NCI-H146 treated with DMSO at 0.1 percent for 48 hours (cell line): ENCODE measurements at regions not wholly inside any gene's neighbourhood (a gene's known extent, or its start where the extent isn't known, plus 50 kb on each side); places are given as distances from the start of the nearest gene placed in this dataset.

Experiments
- DNase-seq: peaks from one replicate; lab custom pipeline; 2025; ENCODE audit not compliant: unreplicated experiment; lab: John Stamatoyannopoulos, UW

DNA sequence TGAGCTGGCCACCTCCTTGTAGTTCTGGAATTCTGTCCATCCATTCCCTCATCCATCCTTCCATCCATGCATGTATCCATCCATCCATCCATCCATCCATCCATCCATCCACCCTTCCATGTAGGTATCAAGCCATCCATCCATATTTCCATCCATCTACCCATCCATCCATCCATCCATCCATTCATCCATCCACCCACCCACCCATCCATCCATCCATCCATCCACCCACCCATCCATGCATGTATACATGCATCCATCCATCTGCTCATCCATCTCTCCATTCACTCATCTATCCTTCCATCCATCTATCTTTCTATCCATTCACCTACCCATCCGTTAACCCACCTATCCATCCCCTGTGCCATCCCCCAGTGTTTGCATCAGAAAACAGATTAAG is 153.6 kb upstream of the STX18 start:
- DNase-seq: no peak

- no peak for DNase-seq
Observed at GRCh38 chr4:4694827-4695226, 153.0 kb upstream of the STX18 start.

DNA sequence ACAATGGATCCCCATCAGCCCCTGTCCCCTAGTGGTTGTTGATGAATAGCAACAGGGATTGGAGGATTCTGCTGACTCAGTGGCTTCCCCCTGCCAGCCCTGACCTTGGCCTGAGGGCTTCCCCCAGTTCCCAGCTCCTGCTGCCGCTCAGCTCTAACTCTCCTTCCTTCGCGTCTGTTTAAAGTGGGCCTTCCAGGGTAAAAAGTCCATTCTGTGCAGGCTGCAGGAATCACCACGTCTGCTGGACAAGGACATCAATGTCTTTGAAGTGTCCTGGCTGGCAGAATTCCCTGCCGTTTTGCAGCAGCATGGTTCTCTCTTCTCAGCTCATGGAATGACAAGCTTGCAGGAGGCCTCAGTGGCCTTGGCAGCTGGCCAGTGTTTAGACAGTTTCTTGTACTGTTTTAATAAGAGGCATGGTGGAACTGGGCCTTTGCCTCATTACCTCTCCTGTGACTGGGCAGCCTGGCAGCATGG is 152.5 kb upstream of the STX18 start:
- no peak for DNase-seq

DNA sequence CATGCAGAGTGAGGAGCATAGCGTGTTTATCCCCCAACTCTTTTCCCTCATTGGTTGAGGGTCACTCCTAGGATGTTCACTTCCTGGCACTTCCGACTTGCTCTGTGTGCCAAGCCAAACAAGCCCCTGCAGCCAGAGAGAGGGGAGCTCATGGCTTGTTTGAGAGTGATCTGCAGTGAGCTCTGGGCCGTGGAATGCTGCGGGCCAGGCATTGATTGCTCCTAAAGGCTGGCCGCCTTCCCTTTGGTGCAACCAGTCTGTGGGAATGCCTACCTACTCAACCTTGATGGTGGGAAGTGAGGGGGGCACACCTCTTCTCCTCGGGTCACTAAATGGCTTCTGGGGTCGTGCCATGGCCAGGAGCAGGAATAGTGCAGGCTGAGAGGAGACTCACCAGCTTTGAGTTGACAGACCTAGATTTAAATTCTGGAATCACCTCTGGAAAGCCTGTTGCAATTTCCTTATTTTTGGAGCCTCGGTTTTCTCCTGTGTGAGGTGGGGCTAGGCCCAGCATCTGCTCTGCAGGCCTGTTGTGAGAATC is 152.0 kb upstream of the STX18 start:
- no peak for DNase-seq

DNA sequence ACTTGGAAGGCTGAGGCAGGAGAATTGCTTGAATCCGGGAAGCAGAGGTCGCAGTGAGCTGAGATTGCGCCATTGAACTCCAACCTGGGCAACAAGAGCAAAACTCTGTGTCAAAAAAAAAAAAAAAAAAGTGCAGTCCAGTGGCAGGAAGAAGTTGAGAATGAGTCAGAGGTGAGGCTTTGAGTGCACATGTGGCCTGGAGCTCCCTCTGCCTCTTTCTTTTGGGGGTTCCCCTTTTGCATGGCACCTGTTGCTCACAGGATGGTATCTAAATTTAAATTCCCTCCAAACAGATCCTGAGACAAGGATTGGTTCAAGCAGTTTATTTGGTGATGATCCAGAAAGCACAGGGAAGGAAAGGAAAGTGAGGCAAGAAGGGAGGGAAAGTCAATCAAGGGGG is 151.4 kb upstream of the STX18 start:
- DNase-seq: no peak

DNA sequence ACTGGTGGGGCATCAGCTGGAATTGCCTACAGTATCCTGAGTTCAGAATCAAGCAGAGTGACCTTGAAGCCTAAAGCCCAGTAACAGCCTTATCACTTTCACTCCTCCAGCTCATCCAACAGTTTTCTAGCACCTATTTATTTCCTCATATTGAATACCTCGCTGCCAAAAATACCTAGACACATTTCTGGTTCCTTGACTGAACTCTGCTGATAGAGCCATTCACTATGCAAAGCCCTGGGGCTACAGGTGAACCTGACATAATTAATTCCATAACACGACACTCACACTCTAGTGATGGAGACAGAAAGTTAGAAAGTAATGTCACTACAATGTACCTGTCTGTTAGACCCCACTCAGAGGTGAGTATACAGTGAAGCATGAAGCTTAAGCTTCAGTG is 149.0 kb upstream of the STX18 start:
- no peak for DNase-seq

GRCh38 chr4:4689694-4690440 is 148.0 kb upstream of the STX18 start:
- DNase-seq: no peak

GRCh38 chr4:4687935-4688727 is 146.3 kb upstream of the STX18 start:
- DNase-seq: no peak

GRCh38 chr4:4687100-4687499 is 145.3 kb upstream of the STX18 start:
- DNase-seq: no peak

GRCh38 chr4:4685810-4686795 is 144.3 kb upstream of the STX18 start:
- no peak for DNase-seq

DNA sequence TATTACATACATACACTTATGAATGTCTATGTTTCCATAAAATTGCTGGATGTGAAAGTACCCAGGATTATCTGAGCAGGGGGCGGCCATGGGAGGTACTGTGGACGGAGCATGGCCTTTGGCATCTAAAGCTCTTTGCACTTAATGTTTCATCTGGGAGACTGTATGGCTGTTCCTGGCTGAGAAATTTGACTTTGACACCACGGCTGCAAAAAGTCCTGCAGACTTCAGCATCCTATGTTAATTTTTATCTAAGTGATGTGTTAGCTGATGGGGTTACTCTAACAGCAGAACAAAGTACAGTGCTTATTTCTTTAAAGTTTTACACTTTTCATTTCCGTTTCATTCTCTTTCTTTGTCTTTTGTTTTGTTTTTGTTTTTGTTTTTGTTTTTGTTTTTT is 139.8 kb upstream of the STX18 start:
- no peak for DNase-seq

GRCh38 chr4:4680758-4681157 is 138.9 kb upstream of the STX18 start:
- no peak for DNase-seq

DNA sequence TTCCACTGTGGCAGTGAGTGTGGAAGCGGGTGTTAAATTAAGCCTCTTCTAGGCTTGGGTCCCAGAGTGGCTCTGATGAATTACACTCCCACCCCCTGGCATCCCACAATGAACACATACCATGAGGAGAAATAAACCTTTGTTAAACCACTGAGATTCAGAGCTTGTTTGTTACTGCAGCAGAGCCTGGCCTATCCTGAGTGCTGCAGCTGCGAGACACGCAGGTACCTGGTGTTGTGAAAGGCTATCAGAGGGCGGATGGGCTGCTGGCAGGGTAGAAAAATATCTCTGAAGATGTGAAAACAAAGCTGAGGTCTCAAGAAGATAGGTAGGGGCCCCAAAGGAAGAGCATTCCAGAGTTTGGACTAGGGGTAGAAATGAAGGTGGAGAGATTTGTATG is 138.4 kb upstream of the STX18 start:
- DNase-seq: no peak

DNA sequence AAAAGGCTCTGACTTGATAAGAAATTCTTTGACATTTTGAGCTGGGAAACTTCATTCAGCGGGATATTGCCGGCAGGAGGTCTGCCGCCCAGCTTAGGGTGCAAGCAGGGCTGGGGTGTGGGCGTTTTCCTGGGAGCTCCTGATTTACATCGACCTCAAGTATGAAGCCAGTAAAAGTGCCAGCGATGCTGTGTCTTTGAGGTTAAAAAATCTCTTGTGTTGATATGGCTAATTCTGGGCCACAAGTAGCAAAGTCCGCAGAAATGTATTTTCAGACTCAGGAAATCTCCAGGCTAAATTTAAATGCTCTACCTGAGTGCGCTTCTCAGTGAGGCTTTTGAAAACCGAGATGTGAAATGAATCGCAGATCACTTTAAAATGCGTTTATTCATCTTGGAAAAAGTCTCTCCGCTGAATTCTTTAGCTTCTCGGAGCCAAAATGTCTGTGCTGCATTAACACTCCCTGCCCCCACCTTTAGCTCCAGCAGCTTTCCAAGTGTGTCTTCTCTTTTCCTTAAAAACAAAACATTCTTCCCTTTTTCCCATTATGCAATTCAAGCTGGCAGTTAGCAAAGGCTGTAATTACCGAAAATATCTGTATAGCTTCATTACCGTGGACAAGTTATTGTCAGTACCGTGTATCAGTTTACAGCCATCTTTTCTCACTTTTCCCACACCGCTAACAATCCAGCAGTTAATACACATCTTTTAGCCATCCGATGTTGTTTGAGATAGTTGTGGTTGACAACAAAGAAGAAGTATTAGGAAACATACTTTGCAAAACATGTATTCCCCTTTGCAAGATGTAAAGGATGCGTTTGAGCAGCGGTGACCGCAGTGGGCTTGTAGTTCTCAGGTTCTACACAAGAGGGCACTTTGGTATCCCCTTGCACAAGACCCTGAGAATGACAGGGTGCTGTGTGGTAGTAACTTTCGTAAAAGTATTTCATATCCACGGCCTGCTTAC is 136.0 kb upstream of the STX18 start:
- DNase-seq: no peak

- no peak for DNase-seq
Observed at GRCh38 chr4:4675641-4676040, 133.8 kb upstream of the STX18 start.

GRCh38 chr4:4675051-4675581 is 133.3 kb upstream of the STX18 start:
- no peak for DNase-seq

DNA sequence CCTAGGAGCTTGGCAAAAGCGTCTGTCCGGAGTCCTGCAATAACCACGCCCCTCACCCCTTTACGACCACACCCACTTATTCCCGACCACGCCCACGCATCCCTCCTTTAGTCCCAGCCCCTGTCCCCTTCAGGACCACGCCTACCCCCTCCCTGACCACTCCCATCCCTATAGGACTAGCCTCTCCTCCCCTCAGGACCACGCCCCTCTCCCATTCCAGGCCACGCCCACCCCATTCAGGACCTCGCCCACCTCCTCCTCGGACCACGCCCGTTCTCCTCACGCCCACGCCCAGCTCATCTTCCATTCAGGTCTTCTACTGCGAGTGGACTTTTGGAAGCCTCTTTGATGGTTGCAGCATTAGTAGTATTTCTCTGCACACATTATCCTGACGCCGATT is 131.2 kb upstream of the STX18 start:
- no peak for DNase-seq

DNA sequence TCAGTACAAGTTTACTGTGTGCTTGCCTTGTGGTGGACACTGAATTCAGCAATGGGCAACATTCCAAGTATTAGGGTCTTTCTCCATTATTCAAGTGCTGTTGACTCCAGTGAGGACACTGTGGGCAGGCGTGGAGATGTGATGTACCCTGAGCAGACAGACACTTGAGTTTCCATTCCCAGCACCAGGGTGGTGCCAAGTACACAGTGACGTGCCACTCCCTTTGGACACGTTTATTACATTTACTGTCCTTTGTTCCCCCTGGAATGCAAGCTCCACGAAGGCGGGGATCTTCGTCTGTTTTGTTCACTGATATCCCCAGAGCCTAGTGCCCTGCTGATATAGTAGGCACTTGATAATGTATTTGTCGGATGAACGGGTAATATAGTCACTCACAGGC is 130.6 kb upstream of the STX18 start:
- DNase-seq: no peak

DNA sequence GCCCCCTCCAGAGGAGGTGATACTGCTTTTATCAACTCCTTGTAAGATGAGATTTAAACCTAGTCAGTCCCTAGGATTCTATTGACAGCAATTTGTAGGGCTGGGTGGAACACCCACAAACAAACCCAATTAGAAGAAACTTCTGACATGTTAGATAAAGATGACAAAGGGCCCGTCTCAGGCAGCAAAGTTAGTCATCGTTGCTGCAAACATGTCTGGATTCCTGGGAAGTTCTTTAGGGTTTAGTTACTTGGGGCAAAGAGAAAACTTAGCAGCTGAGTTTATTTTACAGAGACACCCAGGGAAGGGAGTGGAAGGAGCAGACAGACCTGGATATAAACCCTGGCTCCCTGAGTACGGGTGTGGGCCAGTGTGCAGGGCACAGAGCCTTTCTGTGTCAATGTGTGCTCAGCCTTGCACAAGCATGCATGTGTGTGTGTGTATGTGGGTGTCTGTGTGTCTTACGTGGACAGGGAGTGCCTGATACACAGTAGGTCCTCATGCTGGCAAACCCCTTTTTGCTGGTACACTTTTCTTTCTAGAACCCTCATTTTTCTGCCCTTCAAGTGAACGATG is 130.0 kb upstream of the STX18 start:
- no peak for DNase-seq
